Neuronal stem cell (in vitro differentiated cells): ENCODE measurements at regions not wholly inside any gene's neighbourhood (a gene's known extent, or its start where the extent isn't known, plus 50 kb on each side); places are given as distances from the start of the nearest gene placed in this dataset.
A peak's percentile ranks its signal among the peaks of the same experiment; 100 is the strongest.

Source experiments
- DNase-seq: peaks from one replicate; pipeline ENCODE4 v3.0.0-alpha.2; 2013; ENCODE audit warnings: low spot score
- H2AFZ ChIP-seq: one replicate; pipeline ENCODE4 v1.6.1; 2013; ENCODE audit warnings: mild to moderate bottlenecking, low read length, inconsistent platforms
- H2AK5ac ChIP-seq: 2 replicates; pipeline ENCODE4 v1.6.1; 2013; ENCODE audit warnings: low read depth, mild to moderate bottlenecking, inconsistent platforms, low read length, moderate library complexity, mixed read lengths
- H2BK120ac ChIP-seq: 2 replicates; pipeline ENCODE4 v1.6.1; 2013; ENCODE audit warnings: low read depth, mild to moderate bottlenecking, inconsistent platforms, low read length, moderate library complexity, mixed read lengths
- H2BK12ac ChIP-seq: one replicate; pipeline ENCODE4 v1.6.1; 2013; ENCODE audit warnings: low read length, inconsistent platforms
- H2BK15ac ChIP-seq: 2 replicates; pipeline ENCODE4 v1.6.1; 2013; ENCODE audit warnings: mild to moderate bottlenecking, low read length, inconsistent platforms, mixed read lengths
- H2BK5ac ChIP-seq: one replicate; pipeline ENCODE4 v1.6.1; 2013; ENCODE audit warnings: inconsistent platforms, mild to moderate bottlenecking, low read length, moderate library complexity
- H3K14ac ChIP-seq: one replicate; pipeline ENCODE4 v1.6.1; 2013; ENCODE audit warnings: low read length, inconsistent platforms
- H3K18ac ChIP-seq: 2 replicates; pipeline ENCODE4 v1.6.1; 2013; ENCODE audit warnings: low read length, inconsistent platforms
- H3K23ac ChIP-seq: 2 replicates; pipeline ENCODE4 v1.6.1; 2013; ENCODE audit warnings: low read depth, mild to moderate bottlenecking, mixed read lengths, low read length, inconsistent platforms; ENCODE audit not compliant: poor library complexity
- H3K27ac ChIP-seq: replicated peaks from 3 replicates; pipeline ENCODE4 v1.5.1; 2013; ENCODE audit warnings: low read length, inconsistent platforms
- H3K27me3 ChIP-seq, 3 experiments: 2 replicates each; pipeline ENCODE4 v1.6.1; 2013; ENCODE audit warnings: low read length in 3 of 3, mild to moderate bottlenecking in 2 of 3, inconsistent platforms in 1 of 3, low read depth in 1 of 3, mixed read lengths in 1 of 3, moderate library complexity in 1 of 3; ENCODE audit not compliant: control insufficient read depth in 3 of 3, insufficient read depth in 3 of 3
- H3K36me3 ChIP-seq, 2 donors: replicated peaks in 1 of 2; 2 replicates each; pipeline ENCODE4 v1.6.1; 2013; ENCODE audit warnings: low read length in 2 of 2; ENCODE audit not compliant: control insufficient read depth in 2 of 2, insufficient read depth in 2 of 2
- H3K4ac ChIP-seq: 2 replicates; pipeline ENCODE4 v1.6.1; 2013; ENCODE audit warnings: inconsistent platforms, mild to moderate bottlenecking, low read length, moderate library complexity
- H3K4me1 ChIP-seq, 2 donors: 1 replicate in 1 of 2; 2 replicates in 1 of 2; pipeline ENCODE4 v1.6.1; 2013; ENCODE audit warnings: low read length in 2 of 2, low read depth in 1 of 2; ENCODE audit not compliant: control insufficient read depth in 2 of 2, insufficient read depth in 1 of 2
- H3K4me2 ChIP-seq: one replicate; pipeline ENCODE4 v1.6.1; 2013; ENCODE audit warnings: mild to moderate bottlenecking, low read length, inconsistent platforms; ENCODE audit not compliant: insufficient read depth, poor library complexity, severe bottlenecking
- H3K4me3 ChIP-seq, 2 donors: 2 replicates each; pipeline ENCODE4 v1.5.1; 2013; ENCODE audit warnings: low read length in 2 of 2, mild to moderate bottlenecking in 2 of 2, inconsistent platforms in 1 of 2, moderate library complexity in 1 of 2
- H3K79me1 ChIP-seq: one replicate; pipeline ENCODE4 v1.6.1; 2013; ENCODE audit warnings: low read depth, mild to moderate bottlenecking, inconsistent platforms, low read length, moderate library complexity
- H3K9ac ChIP-seq: one replicate; pipeline ENCODE4 v1.6.1; 2013; ENCODE audit warnings: mild to moderate bottlenecking, low read depth, low read length, inconsistent platforms; ENCODE audit not compliant: poor library complexity
- H3K9me3 ChIP-seq, 2 donors: replicated peaks in 1 of 2; 2 replicates each; pipeline versions ENCODE3 to v1.6.1; 2013; ENCODE audit warnings: low read length in 2 of 2, mild to moderate bottlenecking in 2 of 2, inconsistent platforms in 1 of 2, low read depth in 1 of 2, mixed read lengths in 1 of 2, moderate library complexity in 1 of 2; ENCODE audit not compliant: control insufficient read depth in 2 of 2, insufficient read depth in 1 of 2
- H4K8ac ChIP-seq: one replicate; pipeline ENCODE4 v1.6.1; 2013; ENCODE audit warnings: low read depth, mild to moderate bottlenecking, inconsistent platforms, low read length, moderate library complexity
- H4K91ac ChIP-seq: one replicate; pipeline ENCODE4 v1.6.1; 2013; ENCODE audit warnings: low read length, low read depth, mild to moderate bottlenecking, inconsistent platforms; ENCODE audit not compliant: poor library complexity
- WGBS, 2 donors: extraction: QIAGEN DNeasy Blood & Tissue Kit; methylation state at CpG; one replicate each; pipeline ENCODE4 v1.1.7; 2013; ENCODE audit warnings: missing lambda C conversion rate in 2 of 2, mixed read lengths in 1 of 2; ENCODE audit not compliant: insufficient read length in 2 of 2, insufficient replicate concordance in 1 of 2; ENCODE audit errors: extremely low coverage in 2 of 2; 5-methylcytosine and 5-hydroxymethylcytosine counted together

DNA sequence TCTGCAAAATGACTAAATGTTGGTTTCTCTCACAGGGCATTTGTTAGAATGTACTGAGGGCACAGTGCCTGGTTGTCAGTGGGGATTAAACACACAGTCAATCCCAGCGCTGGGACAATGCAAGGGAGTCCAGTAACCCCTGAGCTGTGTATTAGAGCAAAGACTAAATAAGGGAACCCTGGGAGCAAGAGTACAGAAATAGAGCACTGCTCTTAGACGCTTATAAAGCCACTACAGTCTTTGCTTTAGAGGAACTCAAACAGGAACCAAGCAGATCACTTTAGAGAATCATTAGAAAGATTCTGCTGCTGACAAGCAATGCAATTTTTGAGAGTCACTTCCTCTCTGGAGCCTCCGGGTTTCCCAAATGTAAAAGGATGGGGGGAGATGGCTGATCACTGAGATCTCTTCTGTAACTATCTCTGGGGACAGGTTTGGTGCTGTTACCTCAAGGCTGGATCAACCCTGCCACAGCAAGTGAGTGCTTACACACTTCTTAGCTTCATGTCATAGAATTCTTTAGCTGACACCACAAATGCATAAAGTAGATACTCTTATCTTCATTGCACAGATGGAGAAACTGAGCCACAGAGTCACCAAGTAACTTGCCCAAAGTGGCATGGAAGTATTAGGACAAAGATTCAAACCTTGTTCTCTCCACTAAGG, 137.8 kb upstream of the CPEB2 start:
- no peak overlapping the region for H2AK5ac ChIP-seq
- no peak overlapping the region for H2AFZ ChIP-seq
- peaks cover 0 to 16% (median 3%) of the 10 kb centered on the region in 3 experiments for H3K27me3 ChIP-seq
- no peak overlapping the region for H3K14ac ChIP-seq
- no peak overlapping the region for H3K4me3 ChIP-seq
- no peak overlapping the region for H3K4me2 ChIP-seq
- no peak overlapping the region for H3K9ac ChIP-seq
- no peak overlapping the region for H2BK12ac ChIP-seq
- no peaks in the 10 kb centered on the region for H3K9me3 ChIP-seq
- H2BK5ac ChIP-seq, result no peak overlapping the region
- H3K23ac ChIP-seq, result no peak overlapping the region
- H3K27ac ChIP-seq, result no peak overlapping the region
- no peak overlapping the region for H2BK15ac ChIP-seq
- no peak overlapping the region for H3K18ac ChIP-seq
- no peak overlapping the region for H4K91ac ChIP-seq
- WGBS, 2 donors, result no CpG with 5 or more reads among the region's 3 CpGs
- no peak overlapping the region for H2BK120ac ChIP-seq
- H4K8ac ChIP-seq, result no peak overlapping the region
- DNase-seq, result no peak
- H3K4me1 ChIP-seq, result peaks cover 0 to 24% of the 10 kb centered on the region in 2 donors
- no peak overlapping the region for H3K4ac ChIP-seq
- H3K36me3 ChIP-seq, result no peaks in the 10 kb centered on the region
- no peaks in the 10 kb centered on the region for H3K79me1 ChIP-seq

DNA sequence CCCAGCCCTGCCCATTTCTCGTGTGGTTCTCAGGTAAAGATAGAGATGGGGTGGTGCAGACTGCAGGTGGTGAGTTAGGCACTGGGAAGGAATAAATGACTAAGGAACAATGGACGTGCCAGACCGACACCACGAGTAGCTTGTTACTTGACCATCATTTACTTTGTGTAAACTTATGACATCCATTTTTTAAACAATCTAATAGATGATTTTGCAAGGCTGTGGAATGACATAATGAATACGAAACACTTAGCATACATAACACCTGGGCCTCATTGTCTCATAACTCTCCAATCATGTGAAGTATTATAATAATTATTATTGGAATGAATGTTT, 137.3 kb upstream of the CPEB2 start:
- H3K79me1 ChIP-seq, result no peaks in the 10 kb centered on the region
- H3K9me3 ChIP-seq, result no peaks in the 10 kb centered on the region
- no peak overlapping the region for H3K4ac ChIP-seq
- H3K18ac ChIP-seq, result no peak overlapping the region
- peaks cover 0 to 16% (median 3%) of the 10 kb centered on the region in 3 experiments for H3K27me3 ChIP-seq
- no peak overlapping the region for H2BK120ac ChIP-seq
- H3K14ac ChIP-seq, result no peak overlapping the region
- no peak overlapping the region for H2BK12ac ChIP-seq
- H4K8ac ChIP-seq, result no peak overlapping the region
- H3K36me3 ChIP-seq, result no peaks in the 10 kb centered on the region
- no peak overlapping the region for H3K23ac ChIP-seq
- no peak overlapping the region for H3K27ac ChIP-seq
- no peak overlapping the region for H3K9ac ChIP-seq
- no peak for DNase-seq
- no peak overlapping the region for H4K91ac ChIP-seq
- no peak overlapping the region for H2AK5ac ChIP-seq
- WGBS, 2 donors, result no CpG with 5 or more reads among the region's 5 CpGs
- no peak overlapping the region for H2BK15ac ChIP-seq
- H3K4me1 ChIP-seq, result peaks cover 0 to 24% of the 10 kb centered on the region in 2 donors
- no peak overlapping the region for H3K4me2 ChIP-seq
- no peak overlapping the region for H2BK5ac ChIP-seq
- no peak overlapping the region for H2AFZ ChIP-seq
- H3K4me3 ChIP-seq, result no peak overlapping the region

DNA sequence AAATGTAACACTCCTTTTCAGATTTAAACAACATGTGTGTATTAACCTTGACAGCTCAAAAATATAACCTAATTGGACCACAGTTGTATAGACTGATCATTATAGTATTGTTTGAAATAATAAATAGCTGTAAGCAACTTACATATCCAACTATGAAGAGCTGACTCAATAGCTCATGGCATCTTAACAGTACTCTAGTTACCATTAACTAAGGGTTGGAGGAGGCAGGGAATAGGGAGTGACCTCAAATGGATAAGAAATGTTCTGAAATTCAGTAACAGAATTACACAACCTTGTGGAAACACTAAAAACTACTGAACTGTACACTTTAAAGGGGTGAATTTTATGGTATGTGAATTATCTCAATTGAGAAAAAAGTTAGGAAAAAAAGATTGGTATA, 136.5 kb upstream of the CPEB2 start:
- no peaks in the 10 kb centered on the region for H3K79me1 ChIP-seq
- H3K9ac ChIP-seq, result no peak overlapping the region
- no peak overlapping the region for H2AFZ ChIP-seq
- no peak overlapping the region for H2BK5ac ChIP-seq
- no peak overlapping the region for H3K4ac ChIP-seq
- peaks cover 0 to 15% (median 3%) of the 10 kb centered on the region in 3 experiments for H3K27me3 ChIP-seq
- H3K9me3 ChIP-seq, result no peaks in the 10 kb centered on the region
- no peak overlapping the region for H2BK120ac ChIP-seq
- no peak overlapping the region for H3K18ac ChIP-seq
- H3K27ac ChIP-seq, result no peak overlapping the region
- no peak overlapping the region for H4K91ac ChIP-seq
- no peak overlapping the region for H3K14ac ChIP-seq
- H3K4me1 ChIP-seq, result peaks cover 0 to 23% of the 10 kb centered on the region in 2 donors
- H2AK5ac ChIP-seq, result no peak overlapping the region
- H3K4me3 ChIP-seq, result no peak overlapping the region
- no peak for DNase-seq
- no peak overlapping the region for H4K8ac ChIP-seq
- H3K4me2 ChIP-seq, result no peak overlapping the region
- no peak overlapping the region for H2BK12ac ChIP-seq
- no peak overlapping the region for H3K23ac ChIP-seq
- H2BK15ac ChIP-seq, result no peak overlapping the region
- H3K36me3 ChIP-seq, result no peaks in the 10 kb centered on the region

DNA sequence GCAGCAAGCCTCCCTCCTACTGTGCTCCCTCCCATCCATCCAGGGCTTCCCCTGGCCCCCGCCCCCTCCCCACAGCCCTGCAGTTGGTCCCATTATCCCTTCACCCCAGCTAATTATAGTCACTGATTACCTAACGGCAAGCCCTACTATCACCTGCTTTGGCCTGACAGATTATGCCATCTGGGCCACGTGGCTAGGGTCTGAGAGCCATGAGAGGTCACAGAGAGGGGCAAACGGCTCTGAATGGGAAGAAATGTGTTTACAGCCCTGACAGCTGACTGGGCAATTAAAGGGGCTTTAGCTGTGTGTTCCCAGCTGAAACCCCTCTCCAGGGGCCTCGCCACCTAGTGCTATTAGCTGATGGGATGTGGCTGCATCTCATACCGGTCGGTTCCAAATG, 134.4 kb upstream of the CPEB2 start:
- H3K27me3 ChIP-seq, result peaks cover 0 to 4% (median 3%) of the 10 kb centered on the region in 3 experiments
- H4K8ac ChIP-seq, result no peak overlapping the region
- H2BK5ac ChIP-seq, result no peak overlapping the region
- no peaks in the 10 kb centered on the region for H3K36me3 ChIP-seq
- peak; percentile 67 for DNase-seq
- H2BK12ac ChIP-seq, result no peak overlapping the region
- peaks cover 0 to 23% of the 10 kb centered on the region in 2 donors for H3K4me1 ChIP-seq
- no peak overlapping the region for H2BK120ac ChIP-seq
- no peak overlapping the region for H3K27ac ChIP-seq
- no peak overlapping the region for H3K14ac ChIP-seq
- no peaks in the 10 kb centered on the region for H3K79me1 ChIP-seq
- no peak overlapping the region for H3K4me3 ChIP-seq
- H2AK5ac ChIP-seq, result no peak overlapping the region
- H3K4me2 ChIP-seq, result no peak overlapping the region
- H4K91ac ChIP-seq, result no peak overlapping the region
- H3K4ac ChIP-seq, result no peak overlapping the region
- WGBS, 2 donors, result no CpG with 5 or more reads among the region's 7 CpGs
- no peak overlapping the region for H3K9ac ChIP-seq
- no peak overlapping the region for H3K18ac ChIP-seq
- no peaks in the 10 kb centered on the region for H3K9me3 ChIP-seq
- no peak overlapping the region for H2AFZ ChIP-seq
- H2BK15ac ChIP-seq, result no peak overlapping the region
- no peak overlapping the region for H3K23ac ChIP-seq
